GM18909 (cell line): ENCODE measurements at regions not wholly inside any gene's neighbourhood (a gene's known extent, or its start where the extent isn't known, plus 50 kb on each side); places are given as distances from the start of the nearest gene placed in this dataset.
"Not testable (repeated sequence)": the region's sequence is repeated elsewhere in the genome, so short reads cannot be mapped to it uniquely, and the experiment has no call there.

Experiments
- ATAC-seq: cut with Tn5 transposase; IDR thresholded peaks from one replicate; pipeline ENCODE4 v1.9.1; 2021; ENCODE audit warnings: mild to moderate bottlenecking; ENCODE audit not compliant: unreplicated experiment, poor library complexity

- ATAC-seq: no peak
Measured at GRCh38 chr1:74937176-74937575, 197.0 kb upstream of the LHX8 start.

DNA sequence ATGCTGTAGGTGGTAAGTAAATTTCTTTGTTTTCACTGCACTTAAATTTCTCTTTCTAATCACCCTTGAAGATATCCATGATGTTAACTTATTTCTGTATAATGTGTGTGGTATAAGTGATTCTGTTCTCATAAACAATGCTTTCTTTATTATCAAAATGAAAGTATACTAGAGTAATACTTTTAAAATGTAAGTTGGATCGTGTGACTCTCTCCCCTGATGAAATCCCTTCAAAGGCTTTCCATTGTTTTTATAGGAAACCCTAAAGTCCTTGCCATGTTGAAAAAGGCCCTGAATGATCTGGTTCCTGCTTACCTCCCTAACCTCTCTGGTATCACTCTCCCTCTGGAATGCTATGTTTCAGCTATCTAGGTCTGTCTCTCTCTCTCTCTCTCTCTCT lies 191.1 kb upstream of the LHX8 start:
- no peak for ATAC-seq

GRCh38 chr1:74946388-74946787 lies 187.8 kb upstream of the LHX8 start:
- no peak for ATAC-seq

DNA sequence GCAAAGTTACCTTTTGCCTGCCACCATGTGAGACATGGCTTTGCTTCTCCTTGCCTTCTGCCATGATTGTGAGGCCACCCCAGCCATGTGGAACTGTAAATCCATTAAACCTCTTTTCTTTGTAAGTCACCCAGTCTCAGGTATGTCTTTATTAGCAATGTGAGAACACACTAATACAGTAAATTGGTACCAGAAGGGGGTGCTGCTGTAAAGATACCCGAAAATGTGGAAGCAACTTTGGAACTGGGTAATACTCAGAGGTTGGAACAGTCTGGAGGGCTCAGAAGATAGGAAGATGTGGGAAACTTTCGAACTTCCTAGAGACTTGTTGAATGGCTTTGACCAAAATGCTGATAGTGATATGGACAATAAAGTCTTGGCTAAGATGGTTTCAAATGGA lies 184.8 kb upstream of the LHX8 start:
- not testable (repeated sequence) for ATAC-seq

- ATAC-seq: not testable (repeated sequence)
Measured at GRCh38 chr1:74951981-74952380, 182.2 kb upstream of the LHX8 start.

DNA sequence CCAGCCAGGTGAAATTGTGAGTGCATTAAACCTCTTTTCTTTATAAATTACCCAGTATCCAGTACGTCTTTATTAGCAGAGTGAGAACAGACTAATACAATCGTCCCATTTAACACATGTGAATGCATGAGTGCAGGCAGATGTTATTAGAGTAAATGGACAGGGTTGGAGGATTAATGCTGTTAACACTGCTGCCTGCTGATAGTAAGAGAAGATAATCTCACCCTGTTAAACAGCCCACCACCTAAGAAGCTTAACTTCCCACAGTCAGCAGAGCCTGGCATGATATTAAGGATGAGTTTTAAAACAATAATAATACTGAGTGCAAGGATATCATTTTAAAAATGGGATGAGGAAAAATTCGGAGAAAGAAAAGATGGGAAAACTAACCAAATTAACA lies 181.4 kb upstream of the LHX8 start:
- no peak for ATAC-seq

DNA sequence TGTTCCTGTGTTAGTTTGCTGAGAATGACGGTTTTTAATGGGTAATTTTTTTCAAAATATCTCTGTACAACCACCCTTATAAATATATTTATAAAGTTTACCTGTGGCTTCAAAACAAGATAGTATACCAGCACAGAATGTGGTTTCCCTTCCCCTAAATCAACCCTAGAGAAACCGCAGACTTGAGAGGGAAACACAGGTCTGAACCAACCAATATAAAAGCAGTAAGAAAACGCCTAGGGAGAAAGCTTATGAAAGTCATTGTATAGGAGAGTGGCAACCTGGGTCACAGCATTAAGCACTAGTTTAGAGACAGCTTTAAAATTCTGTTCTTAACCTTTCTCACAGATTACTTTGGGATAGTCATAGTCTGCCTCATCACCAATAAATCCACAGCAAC lies 180.6 kb upstream of the LHX8 start:
- ATAC-seq: no peak

- no peak for ATAC-seq
Measured at GRCh38 chr1:74963120-74963519, 171.1 kb upstream of the LHX8 start.

GRCh38 chr1:74964508-74965102 lies 169.6 kb upstream of the LHX8 start:
- no peak for ATAC-seq

DNA sequence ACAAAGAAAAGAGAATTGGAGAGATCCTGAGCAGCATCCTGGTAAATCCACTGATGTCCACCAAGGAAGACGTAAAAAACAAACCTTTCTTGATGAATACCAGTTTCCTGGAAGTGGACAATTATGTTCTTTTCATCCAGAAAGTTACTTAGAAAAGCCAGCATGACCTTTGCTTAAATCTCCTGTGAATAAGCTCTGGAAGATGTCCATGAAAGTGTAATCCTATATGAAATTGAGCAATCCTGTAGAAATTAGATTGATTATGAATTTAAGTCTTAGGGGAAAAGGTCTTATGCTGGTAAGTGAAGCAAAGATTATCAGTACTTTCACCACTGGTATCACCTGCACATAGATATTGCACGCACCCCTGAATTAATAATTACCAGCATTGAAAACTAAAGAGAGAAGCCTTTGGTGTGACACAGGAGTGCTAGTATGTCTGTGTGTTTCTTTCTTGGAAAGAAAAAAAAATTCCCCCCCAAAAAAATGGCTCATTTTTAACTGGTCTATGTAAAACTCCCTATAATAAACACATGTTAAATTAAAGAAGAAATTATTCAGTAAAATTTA lies 164.5 kb upstream of the LHX8 start:
- ATAC-seq: no peak

GRCh38 chr1:74971982-74972381 lies 162.2 kb upstream of the LHX8 start:
- ATAC-seq: no peak

- no peak for ATAC-seq
Measured at GRCh38 chr1:74976491-74976890, 157.7 kb upstream of the LHX8 start.

DNA sequence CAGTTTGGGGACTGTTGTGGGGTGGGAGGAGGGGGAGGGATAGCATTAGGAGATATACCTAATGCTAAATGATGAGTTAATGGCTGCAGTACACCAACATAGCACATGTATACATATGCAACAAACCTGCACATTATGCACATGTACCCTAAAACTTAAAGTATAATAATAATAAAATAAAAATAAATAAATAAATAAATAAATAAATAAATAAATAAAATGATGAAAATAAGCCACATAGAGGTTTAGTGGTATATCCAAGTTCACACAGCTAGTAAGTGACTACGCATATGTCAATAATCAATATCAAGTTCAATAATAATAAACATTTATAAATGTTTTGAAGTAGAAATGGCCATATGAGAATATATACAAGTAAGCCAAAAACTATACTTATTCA lies 141.7 kb upstream of the LHX8 start:
- ATAC-seq: not testable (repeated sequence)

DNA sequence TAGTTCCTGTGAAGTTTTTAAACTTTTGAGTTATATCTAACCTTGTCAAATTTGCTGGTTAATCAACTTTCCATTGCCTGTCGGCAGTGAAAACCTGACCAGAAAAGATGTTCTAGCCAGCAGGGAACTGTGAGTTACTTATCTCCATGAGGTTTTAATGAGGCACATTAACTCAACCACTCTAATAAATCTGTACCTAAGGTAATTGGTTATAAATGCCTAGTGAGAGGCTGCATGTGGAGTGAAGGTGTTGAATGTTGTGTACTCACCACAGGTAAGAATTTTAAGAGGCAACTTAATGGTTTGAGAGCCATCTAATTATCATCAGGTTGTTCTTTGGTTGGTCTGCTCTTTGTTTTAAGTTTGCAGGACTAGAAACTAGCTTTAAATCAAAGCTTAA lies 138.4 kb upstream of the LHX8 start:
- ATAC-seq: no peak

GRCh38 chr1:75010547-75010946 lies 123.6 kb upstream of the LHX8 start:
- no peak for ATAC-seq

- no peak for ATAC-seq
Measured at GRCh38 chr1:75014250-75014649, 119.9 kb upstream of the LHX8 start.

DNA sequence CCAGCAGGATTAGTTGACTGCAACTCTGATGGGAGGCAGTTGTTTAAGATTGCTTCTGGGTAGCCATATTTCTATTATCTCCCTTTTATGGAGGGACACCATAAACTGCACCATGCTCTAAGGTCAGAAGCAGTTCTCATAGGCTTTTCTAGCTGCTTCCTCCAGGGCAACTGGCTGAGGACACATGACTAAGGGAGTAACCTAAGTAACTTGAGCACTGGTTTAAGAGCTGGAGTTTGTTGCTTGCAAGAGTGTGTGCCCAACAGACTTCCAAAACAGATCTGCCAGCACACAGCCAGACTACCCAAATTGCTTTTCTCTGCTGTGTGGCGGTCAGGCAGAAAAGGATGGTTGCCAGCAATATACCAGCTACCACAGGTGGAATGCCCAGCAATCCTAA lies 111.2 kb upstream of the LHX8 start:
- ATAC-seq: no peak

GRCh38 chr1:75034376-75034775 lies 99.8 kb upstream of the LHX8 start:
- ATAC-seq: no peak

GRCh38 chr1:75035536-75035935 lies 98.7 kb upstream of the LHX8 start:
- no peak for ATAC-seq

DNA sequence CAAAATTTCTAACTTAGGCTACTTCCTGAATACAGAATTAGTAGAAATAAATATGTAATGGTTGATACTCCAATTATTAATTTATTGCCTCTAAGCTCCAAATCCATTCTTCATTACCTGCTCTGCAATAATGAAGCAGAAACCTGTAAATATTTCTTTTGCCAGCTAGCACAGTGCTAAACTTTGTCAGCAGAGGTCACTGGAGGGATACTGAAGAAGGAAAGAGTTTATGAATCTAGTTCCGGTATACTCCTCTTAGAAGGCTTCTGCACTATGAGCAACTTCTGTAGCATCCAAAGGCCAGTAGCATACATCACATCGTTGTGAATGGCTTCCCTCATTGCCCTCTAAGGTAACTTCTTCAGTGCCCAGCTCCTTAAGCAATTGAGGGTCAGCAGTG lies 81.0 kb upstream of the LHX8 start:
- no peak for ATAC-seq

DNA sequence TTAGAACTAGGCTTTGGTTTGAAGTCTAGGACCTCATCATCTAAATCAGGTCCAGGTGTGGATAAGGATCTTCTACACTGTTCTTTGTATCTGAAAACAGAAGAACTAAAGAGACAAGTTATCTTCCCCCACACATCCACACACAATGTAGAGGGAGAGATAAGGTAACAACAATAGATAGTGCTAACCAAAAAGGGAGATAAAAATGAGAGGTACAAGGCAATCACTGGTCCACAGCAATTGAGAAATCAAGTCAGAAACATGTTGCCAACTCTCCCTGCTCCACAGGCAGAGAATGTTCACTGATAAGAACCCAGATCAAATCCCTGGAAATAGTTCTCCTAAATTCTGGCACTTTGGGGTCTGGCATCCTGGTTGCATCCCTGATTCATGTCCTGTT lies 75.8 kb upstream of the LHX8 start:
- no peak for ATAC-seq

GRCh38 chr1:75062111-75062510 lies 72.1 kb upstream of the LHX8 start:
- no peak for ATAC-seq

DNA sequence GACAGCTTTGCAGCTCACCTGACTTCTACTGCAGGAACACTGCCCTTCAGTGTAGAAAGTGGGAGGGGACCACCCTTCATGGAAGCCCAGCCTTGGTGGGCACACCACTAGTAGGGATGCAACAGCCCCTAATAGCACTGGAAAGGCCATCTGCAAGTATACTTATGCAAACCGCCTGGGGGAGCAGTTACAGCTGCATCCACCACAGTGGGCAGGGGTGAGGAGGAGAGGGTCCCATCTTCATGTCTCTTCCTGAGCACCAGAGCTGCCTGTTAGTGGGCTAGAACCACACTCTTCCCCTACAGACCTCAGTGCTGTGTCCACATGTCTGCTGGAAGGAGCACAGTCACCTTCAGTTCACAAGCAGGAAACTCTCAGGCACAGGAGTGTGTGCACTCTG lies 66.2 kb upstream of the LHX8 start:
- ATAC-seq: no peak
